CD4-positive, CD25-positive, alpha-beta regulatory T cell (primary cell): ENCODE measurements at regions not wholly inside any gene's neighbourhood (a gene's known extent, or its start where the extent isn't known, plus 50 kb on each side); places are given as distances from the start of the nearest gene placed in this dataset.

Experiments
- ATAC-seq, 2 donors: fragments of 150-1000 bp; cut with Tn5 transposase; one replicate each; pipeline ENCODE4 v1.10.0; 2021; ENCODE audit warnings: low read depth in 2 of 2, moderate number of reproducible peaks in 2 of 2, moderate library complexity in 1 of 2
- DNase-seq, 3 donors: peaks; one replicate each; pipeline versions ENCODE4 v3.0.0 to v3.0.0-alpha.2; 2012 to 2022; ENCODE audit warnings: mixed read lengths in 1 of 3
- H3K27ac ChIP-seq: one replicate; pipeline ENCODE4 v1.7.0; 2013; ENCODE audit warnings: mild to moderate bottlenecking, low read length; ENCODE audit not compliant: insufficient read depth, poor library complexity, severe bottlenecking
- H3K27me3 ChIP-seq: one replicate; pipeline ENCODE4 v1.7.0; 2013; ENCODE audit warnings: low read length; ENCODE audit not compliant: control insufficient read depth, insufficient read depth
- H3K36me3 ChIP-seq: one replicate; pipeline ENCODE4 v1.7.0; 2013; ENCODE audit warnings: mild to moderate bottlenecking, low read length, moderate library complexity; ENCODE audit not compliant: control insufficient read depth, insufficient read depth
- H3K4me1 ChIP-seq: 2 replicates; pipeline ENCODE4 v1.7.0; 2013; ENCODE audit warnings: mild to moderate bottlenecking, low read length; ENCODE audit not compliant: insufficient read depth, control insufficient read depth, poor library complexity, severe bottlenecking
- H3K4me3 ChIP-seq: one replicate; pipeline ENCODE4 v1.7.0; 2013; ENCODE audit warnings: low read depth, mild to moderate bottlenecking, low read length, moderate library complexity
- H3K9me3 ChIP-seq, 2 experiments: 1 replicate in 1 of 2; 2 replicates in 1 of 2; pipeline ENCODE4 v1.7.0; 2013; ENCODE audit warnings: low read length in 2 of 2, mild to moderate bottlenecking in 1 of 2, moderate library complexity in 1 of 2; ENCODE audit not compliant: control insufficient read depth in 2 of 2
- H3K27ac Mint-ChIP-seq, 3 donors: one replicate each; pipeline ENCODE4 v1.8.0; 2020 to 2022; ENCODE audit warnings: mild to moderate bottlenecking in 3 of 3, mixed read lengths in 3 of 3, moderate library complexity in 2 of 3
- H3K27me3 Mint-ChIP-seq: one replicate; pipeline ENCODE4 v1.8.0; 2022; ENCODE audit warnings: mild to moderate bottlenecking, mixed read lengths
- H3K36me3 Mint-ChIP-seq: one replicate; pipeline ENCODE4 v1.8.0; 2020; ENCODE audit warnings: mixed read lengths
- H3K4me1 Mint-ChIP-seq, 4 donors: one replicate each; pipeline ENCODE4 v1.8.0; 2020 to 2022; ENCODE audit warnings: mixed read lengths in 4 of 4, mild to moderate bottlenecking in 1 of 4
- H3K4me3 Mint-ChIP-seq, 4 donors: one replicate each; pipeline ENCODE4 v1.8.0; 2020 to 2022; ENCODE audit warnings: mild to moderate bottlenecking in 4 of 4, mixed read lengths in 4 of 4, moderate library complexity in 3 of 4
- H3K9me3 Mint-ChIP-seq, 7 donors: one replicate each; pipeline ENCODE4 v1.8.0; 2020 to 2022; ENCODE audit warnings: mixed read lengths in 7 of 7, mild to moderate bottlenecking in 3 of 7, moderate library complexity in 2 of 7

DNA sequence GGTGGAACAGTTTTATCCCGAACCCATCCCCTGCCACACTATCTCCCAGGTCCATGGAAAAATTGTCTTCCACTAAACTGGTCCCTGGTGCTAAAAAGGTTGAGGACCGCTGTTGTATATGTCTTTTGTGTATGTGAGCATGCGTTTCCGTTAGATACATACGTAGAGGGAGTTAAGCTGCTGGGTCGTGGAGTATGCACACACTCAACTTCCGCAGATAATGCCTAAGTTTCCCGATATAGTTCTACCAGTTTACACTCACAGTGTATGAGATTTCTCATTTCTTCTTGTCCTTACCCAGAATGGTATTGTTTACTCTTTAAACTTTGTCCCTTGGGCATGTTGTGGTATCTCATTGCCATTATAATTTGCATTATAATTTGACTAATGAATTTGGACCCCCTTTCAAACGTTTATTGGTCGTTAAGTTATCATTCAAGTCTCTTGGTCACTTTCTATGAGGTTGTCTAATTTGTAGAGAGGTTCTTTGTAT, 50.5 kb upstream of the SCAF8 start:
- H3K27me3 Mint-ChIP-seq = peaks cover 9% of the 10 kb centered on the region

More for the DNA sequence above, 50.5 kb upstream of the SCAF8 start:
- no peaks in the 10 kb centered on the region for H3K9me3 ChIP-seq
- no peaks in the 10 kb centered on the region for H3K36me3 ChIP-seq
- Mint-ChIP-seq H3K4me3 (no peak overlapping the region), H3K36me3 (no peaks in the 10 kb centered on the region), H3K9me3 (peaks cover 0 to 2% (median 0%) of the 10 kb centered on the region in 7 donors), H3K4me1 (peaks cover 0 to 10% (median 4%) of the 10 kb centered on the region in 4 donors), H3K27ac (no peak overlapping the region)
- no peaks in the 10 kb centered on the region for H3K27me3 ChIP-seq
- no peak overlapping the region for H3K27ac ChIP-seq
- no peak for DNase-seq
- ATAC-seq = no peak
- no peak overlapping the region for H3K4me3 ChIP-seq
- no peaks in the 10 kb centered on the region for H3K4me1 ChIP-seq
